Stomach (tissue), 8 donors: ENCODE measurements at regions not wholly inside any gene's neighbourhood (a gene's known extent, or its start where the extent isn't known, plus 50 kb on each side); places are given as distances from the start of the nearest gene placed in this dataset.

ENCODE experiments used
- DNase-seq, 2 donors: peaks; one replicate each; pipeline versions ENCODE4 v3.0.0 to v3.0.0-alpha.2; 2013 to 2019
- H3K27ac ChIP-seq, 5 donors: fragments of 200-600 bp in 4 of 5; sonication (generic) in 4 of 5; one replicate each; pipeline ENCODE4 v1.5.1; 2013 to 2019; ENCODE audit warnings: mild to moderate bottlenecking in 1 of 5, moderate library complexity in 1 of 5
- H3K27me3 ChIP-seq, 3 donors: fragments of 200-600 bp; sonication (generic); one replicate each; pipeline ENCODE4 v1.5.1; 2017 to 2019; ENCODE audit warnings: mixed run types in 1 of 3
- H3K36me3 ChIP-seq, 4 donors: fragments of 200-600 bp; sonication (generic); 1 replicate in 3 of 4; 2 replicates in 1 of 4; pipeline ENCODE4 v1.5.1; 2016 to 2019
- H3K4me1 ChIP-seq, 4 donors: fragments of 200-600 bp; sonication (generic); one replicate each; pipeline ENCODE4 v1.5.1; 2016 to 2019
- H3K4me3 ChIP-seq, 4 donors: fragments of 200-600 bp; sonication (generic) in 3 of 4; one replicate each; pipeline ENCODE4 v1.5.1; 2016 to 2019; ENCODE audit warnings: mild to moderate bottlenecking in 1 of 4
- H3K9me3 ChIP-seq, 4 donors: fragments of 200-600 bp; sonication (generic); one replicate each; pipeline ENCODE4 v1.5.1; 2016 to 2019
- CTCF ChIP-seq, 7 experiments: fragments of 450-650 bp in 4 of 7; fragments of 200-600 bp in 3 of 7; sonication (generic) in 3 of 7; IDR thresholded peaks; one replicate each; pipeline ENCODE4 v1.5.1; 2016 to 2019; ENCODE audit warnings: antibody characterized with exemption in 7 of 7, control low read depth in 2 of 7, mild to moderate bottlenecking in 1 of 7
- EP300 ChIP-seq: sonication (generic); formaldehyde crosslinking; IDR thresholded peaks from one replicate; pipeline ENCODE4 v1.6.1; 2017; ENCODE audit warnings: antibody characterized with exemption
- POLR2A ChIP-seq, 4 donors: fragments of 450-650 bp; IDR thresholded peaks; one replicate each; pipeline ENCODE4 v1.6.1; 2016; ENCODE audit warnings: antibody characterized with exemption in 4 of 4, control low read depth in 2 of 4, mild to moderate bottlenecking in 1 of 4, moderate library complexity in 1 of 4
- POLR2AphosphoS5 ChIP-seq, 3 donors: sonication (generic); formaldehyde crosslinking; IDR thresholded peaks; one replicate each; pipeline ENCODE4 v1.6.1; 2016; ENCODE audit warnings: antibody characterized with exemption in 3 of 3
- WGBS, 5 donors: extraction: QIAGEN DNeasy Blood & Tissue Kit in 3 of 5; methylation state at CpG; one replicate each; pipeline versions ENCODE4 v1.1.5 to v1.1.7; 2013 to 2018; 5-methylcytosine and 5-hydroxymethylcytosine counted together
- intact Hi-C: fragments of 100-400 bp; cut with DNase I; formaldehyde crosslinking; loops from one replicate; pipeline ENCODE4 v1.15.1; 2023; ENCODE audit warnings: low total_unique reads
- donor health status: healthy with polysubstance abuse.
- donor health status: Bipolar disorder and iron deficiency.
- donor health status: healthy.

GRCh38 chr10:111344804-111345203 is 268.0 kb downstream of the ADRA2A start:
- no peak overlapping the region for H3K27ac ChIP-seq
- intact Hi-C loops: no loop called here
- no peak overlapping the region for H3K4me3 ChIP-seq
- 57 to 68% (median 62%) methylated on average over 3 of the region's 3 CpGs for WGBS, 5 donors
- H3K36me3 ChIP-seq: no peaks in the 10 kb centered on the region
- DNase-seq: no peak
- peaks cover 6 to 22% (median 16%) of the 10 kb centered on the region in 4 donors for H3K9me3 ChIP-seq
- no peak for TF ChIP-seq POLR2AphosphoS5 (IDR thresholded peaks at IDR 0.05)
- TF ChIP-seq POLR2A (IDR thresholded peaks at IDR 0.05): no peak
- TF ChIP-seq CTCF (IDR thresholded peaks at IDR 0.05): no peak
- TF ChIP-seq EP300: no peak
- H3K4me1 ChIP-seq: peaks cover 0 to 7% (median 3%) of the 10 kb centered on the region in 4 donors
- H3K27me3 ChIP-seq: no peaks in the 10 kb centered on the region

- no peaks in the 10 kb centered on the region for H3K27me3 ChIP-seq
- H3K36me3 ChIP-seq: no peaks in the 10 kb centered on the region
- no peaks in the 10 kb centered on the region for H3K9me3 ChIP-seq
- peak; percentile 86 to 92 for DNase-seq
- intact Hi-C loops: no loop called here
- peak in 1 of 3 donors; percentile 65 for TF ChIP-seq POLR2AphosphoS5 (IDR thresholded peaks at IDR 0.05)
- TF ChIP-seq CTCF (IDR thresholded peaks at IDR 0.05): no peak
- no peak for TF ChIP-seq EP300
- H3K4me1 ChIP-seq: peaks cover 0 to 7% (median 3%) of the 10 kb centered on the region in 4 donors
- H3K4me3 ChIP-seq: no peak overlapping the region
- 23 to 52% (median 33%) methylated on average over 6 of the region's 6 CpGs for WGBS, 5 donors
- H3K27ac ChIP-seq: peak overlapping the region in 2 of 5 donors; percentile 40 to 47
Measured at GRCh38 chr10:111347386-111348013, 270.7 kb downstream of the ADRA2A start.

DNA sequence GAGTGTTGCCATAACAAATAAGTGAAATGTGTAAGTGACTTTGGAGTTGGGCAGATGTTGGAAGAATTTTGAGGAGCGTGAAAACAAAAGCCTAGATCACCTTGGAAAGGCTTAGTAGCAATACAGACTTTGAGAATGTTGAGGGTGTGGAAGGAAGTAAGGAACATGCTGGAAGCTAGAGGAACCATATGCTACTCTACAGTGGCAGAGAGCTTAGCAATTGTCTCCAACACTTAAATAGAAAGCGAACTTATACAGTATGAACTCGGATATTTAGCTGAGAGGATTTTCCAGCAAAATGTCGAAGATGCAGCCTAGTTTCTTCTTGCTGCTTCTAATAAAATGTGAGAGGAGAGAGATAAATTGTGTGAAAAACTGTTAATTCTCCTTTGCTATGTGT is 271.2 kb downstream of the ADRA2A start:
- intact Hi-C loops: no loop called here
- DNase-seq: no peak
- TF ChIP-seq EP300 (no peak), POLR2AphosphoS5 (IDR thresholded peaks at IDR 0.05) (no peak), POLR2A (IDR thresholded peaks at IDR 0.05) (no peak), CTCF (IDR thresholded peaks at IDR 0.05) (no peak)
- Histone ChIP-seq H3K36me3 (no peaks in the 10 kb centered on the region), H3K4me1 (peaks cover 0 to 7% (median 3%) of the 10 kb centered on the region in 4 donors), H3K4me3 (no peak overlapping the region), H3K27me3 (no peaks in the 10 kb centered on the region), H3K9me3 (no peaks in the 10 kb centered on the region), H3K27ac (peak overlapping the region in 2 of 5 donors; percentile 40 to 47)
- WGBS, 5 donors: 68 to 76% (median 70%) methylated on average over 4 of the region's 4 CpGs

DNA sequence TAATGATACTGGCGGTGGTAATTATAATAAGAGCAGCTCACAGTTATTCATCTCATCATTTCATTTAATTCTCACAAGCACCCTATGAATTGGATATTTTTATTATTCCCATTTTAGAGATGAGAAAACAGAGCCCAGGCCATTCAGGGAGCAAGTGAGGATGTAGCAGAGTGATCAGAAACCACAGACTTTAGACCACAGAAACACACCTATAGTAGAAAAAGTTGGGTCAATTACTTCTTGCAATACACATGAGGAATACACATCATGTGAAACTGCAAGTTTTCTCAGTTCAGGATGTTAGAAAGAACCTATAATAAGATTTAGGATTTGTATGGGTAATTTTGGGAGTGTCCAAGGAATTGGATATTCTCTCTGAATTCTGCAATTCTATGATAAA is 278.0 kb downstream of the ADRA2A start:
- no peaks in the 10 kb centered on the region for H3K4me1 ChIP-seq
- DNase-seq: no peak
- no peaks in the 10 kb centered on the region for H3K36me3 ChIP-seq
- peaks cover 0 to 3% (median 0%) of the 10 kb centered on the region in 3 donors for H3K27me3 ChIP-seq
- no peaks in the 10 kb centered on the region for H3K9me3 ChIP-seq
- no peak overlapping the region for H3K4me3 ChIP-seq
- H3K27ac ChIP-seq: no peak overlapping the region
- 90 to 100% (median 95%) methylated on average over 1 of the region's 1 CpG for WGBS, 5 donors
- TF ChIP-seq CTCF (IDR thresholded peaks at IDR 0.05): no peak
- no peak for TF ChIP-seq POLR2AphosphoS5 (IDR thresholded peaks at IDR 0.05)
- no peak for TF ChIP-seq POLR2A (IDR thresholded peaks at IDR 0.05)
- TF ChIP-seq EP300: no peak
- intact Hi-C loops: no loop called here
